ENCODE measurements at regions not wholly inside any gene's neighbourhood (a gene's known extent, or its start where the extent isn't known, plus 50 kb on each side); places are given as distances from the start of the nearest gene placed in this dataset.

DNA sequence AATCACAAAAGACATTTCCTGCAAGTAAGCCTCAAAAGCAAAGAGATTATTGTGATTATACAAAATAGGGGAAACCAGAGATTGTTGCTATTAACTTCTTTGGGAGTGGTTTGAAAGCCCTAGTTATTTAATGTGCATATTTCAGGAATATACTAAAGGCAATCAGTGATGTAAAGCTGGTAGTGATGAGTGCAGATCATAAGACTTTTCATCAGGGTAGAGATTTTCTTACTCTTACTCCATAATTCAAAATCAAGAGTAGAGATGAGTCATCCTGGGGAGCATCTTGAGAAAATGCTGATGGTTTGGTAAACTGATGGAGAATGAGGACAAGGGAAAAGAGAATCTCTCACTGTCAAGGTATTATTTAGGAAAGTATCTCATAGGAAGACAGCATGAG, 309.5 kb downstream of the FBXO15 start:
- ChIA-PET RAD21 (ENCODE audit: unreplicated experiment) (no interaction called here), SMC1A (ENCODE audit: uncharacterized antibody, unreplicated experiment) (no interaction called here), POLR2A (no interaction called here), CTCF (no interaction called here)
- Histone ChIP-seq H2AFZ (ENCODE audit: control insufficient read depth, low read depth, low read length) (no peak overlapping the region), H3K36me3 (ENCODE audit: control insufficient read depth in 2 of 2, insufficient read depth in 2 of 2, low read length in 1 of 2) (no peaks in the 10 kb centered on the region), H3K9ac (ENCODE audit: control insufficient read depth, insufficient read depth, low read length) (no peak overlapping the region), H3K4me3 (no peak overlapping the region), H3K4me2 (ENCODE audit: control insufficient read depth, insufficient read depth) (no peak overlapping the region), H4K20me1 (ENCODE audit: control insufficient read depth, insufficient read depth) (no peaks in the 10 kb centered on the region), H3K4me1 (ENCODE audit: control insufficient read depth, insufficient read depth, low read length) (no peaks in the 10 kb centered on the region), H3K27ac (ENCODE audit: control insufficient read depth, insufficient read depth) (no peak overlapping the region), H3K79me2 (ENCODE audit: control insufficient read depth, insufficient read depth, low read length) (no peaks in the 10 kb centered on the region), H3K9me3 (replicated peaks; ENCODE audit: control insufficient read depth, insufficient read depth, low read length) (no peaks in the 10 kb centered on the region), H3K27me3 (replicated peaks in 1 of 2; ENCODE audit: control insufficient read depth in 2 of 2, insufficient read depth in 2 of 2, low read length in 1 of 2) (no peaks in the 10 kb centered on the region)
- no peak for DNase-seq (ENCODE audit: low read depth, low spot score)
- FAIRE-seq = no peak
- intact Hi-C loops (cut with micrococcal nuclease; ENCODE audit: unreplicated experiment) (no loop called here), in situ Hi-C loops (cut with MboI) (loop anchor here (5.0 kb wide), 1 partner anchor 1076 kb away; no protein-coding TSS in a partner anchor)
- ATAC-seq = no peak
- BruUV-seq (replicated peaks) = no TSS peak
- TF ChIP-seq, protein P1, sequence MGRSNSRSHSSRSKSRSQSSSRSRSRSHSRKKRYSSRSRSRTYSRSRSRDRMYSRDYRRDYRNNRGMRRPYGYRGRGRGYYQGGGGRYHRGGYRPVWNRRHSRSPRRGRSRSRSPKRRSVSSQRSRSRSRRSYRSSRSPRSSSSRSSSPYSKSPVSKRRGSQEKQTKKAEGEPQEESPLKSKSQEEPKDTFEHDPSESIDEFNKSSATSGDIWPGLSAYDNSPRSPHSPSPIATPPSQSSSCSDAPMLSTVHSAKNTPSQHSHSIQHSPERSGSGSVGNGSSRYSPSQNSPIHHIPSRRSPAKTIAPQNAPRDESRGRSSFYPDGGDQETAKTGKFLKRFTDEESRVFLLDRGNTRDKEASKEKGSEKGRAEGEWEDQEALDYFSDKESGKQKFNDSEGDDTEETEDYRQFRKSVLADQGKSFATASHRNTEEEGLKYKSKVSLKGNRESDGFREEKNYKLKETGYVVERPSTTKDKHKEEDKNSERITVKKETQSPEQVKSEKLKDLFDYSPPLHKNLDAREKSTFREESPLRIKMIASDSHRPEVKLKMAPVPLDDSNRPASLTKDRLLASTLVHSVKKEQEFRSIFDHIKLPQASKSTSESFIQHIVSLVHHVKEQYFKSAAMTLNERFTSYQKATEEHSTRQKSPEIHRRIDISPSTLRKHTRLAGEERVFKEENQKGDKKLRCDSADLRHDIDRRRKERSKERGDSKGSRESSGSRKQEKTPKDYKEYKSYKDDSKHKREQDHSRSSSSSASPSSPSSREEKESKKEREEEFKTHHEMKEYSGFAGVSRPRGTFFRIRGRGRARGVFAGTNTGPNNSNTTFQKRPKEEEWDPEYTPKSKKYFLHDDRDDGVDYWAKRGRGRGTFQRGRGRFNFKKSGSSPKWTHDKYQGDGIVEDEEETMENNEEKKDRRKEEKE (IDR thresholded peaks at IDR 0.05) = no peak
- TF ChIP-seq, protein P2, sequence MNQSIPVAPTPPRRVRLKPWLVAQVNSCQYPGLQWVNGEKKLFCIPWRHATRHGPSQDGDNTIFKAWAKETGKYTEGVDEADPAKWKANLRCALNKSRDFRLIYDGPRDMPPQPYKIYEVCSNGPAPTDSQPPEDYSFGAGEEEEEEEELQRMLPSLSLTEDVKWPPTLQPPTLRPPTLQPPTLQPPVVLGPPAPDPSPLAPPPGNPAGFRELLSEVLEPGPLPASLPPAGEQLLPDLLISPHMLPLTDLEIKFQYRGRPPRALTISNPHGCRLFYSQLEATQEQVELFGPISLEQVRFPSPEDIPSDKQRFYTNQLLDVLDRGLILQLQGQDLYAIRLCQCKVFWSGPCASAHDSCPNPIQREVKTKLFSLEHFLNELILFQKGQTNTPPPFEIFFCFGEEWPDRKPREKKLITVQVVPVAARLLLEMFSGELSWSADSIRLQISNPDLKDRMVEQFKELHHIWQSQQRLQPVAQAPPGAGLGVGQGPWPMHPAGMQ (IDR thresholded peaks at IDR 0.05; ENCODE audit: borderline replicate concordance) = no peak
- TF ChIP-seq CREB1 (IDR thresholded peaks at IDR 0.05; ENCODE audit: low read depth) (no peak), POU2F2 (IDR thresholded peaks at IDR 0.05; ENCODE audit: borderline replicate concordance, low read depth, low read length) (no peak), EP300 (IDR thresholded peaks at IDR 0.05; ENCODE audit: borderline replicate concordance in 1 of 2, control insufficient read depth in 1 of 2, low read depth in 2 of 2, low read length in 2 of 2) (no peak), MEF2B (IDR thresholded peaks at IDR 0.05; ENCODE audit: partially characterized antibody, poor library complexity, severe bottlenecking) (no peak), KDM1A (IDR thresholded peaks at IDR 0.05; ENCODE audit: borderline replicate concordance) (no peak), ZNF384 (IDR thresholded peaks at IDR 0.05; ENCODE audit: borderline replicate concordance, low read depth, low read length) (no peak)
- TF ChIP-seq, protein P3, sequence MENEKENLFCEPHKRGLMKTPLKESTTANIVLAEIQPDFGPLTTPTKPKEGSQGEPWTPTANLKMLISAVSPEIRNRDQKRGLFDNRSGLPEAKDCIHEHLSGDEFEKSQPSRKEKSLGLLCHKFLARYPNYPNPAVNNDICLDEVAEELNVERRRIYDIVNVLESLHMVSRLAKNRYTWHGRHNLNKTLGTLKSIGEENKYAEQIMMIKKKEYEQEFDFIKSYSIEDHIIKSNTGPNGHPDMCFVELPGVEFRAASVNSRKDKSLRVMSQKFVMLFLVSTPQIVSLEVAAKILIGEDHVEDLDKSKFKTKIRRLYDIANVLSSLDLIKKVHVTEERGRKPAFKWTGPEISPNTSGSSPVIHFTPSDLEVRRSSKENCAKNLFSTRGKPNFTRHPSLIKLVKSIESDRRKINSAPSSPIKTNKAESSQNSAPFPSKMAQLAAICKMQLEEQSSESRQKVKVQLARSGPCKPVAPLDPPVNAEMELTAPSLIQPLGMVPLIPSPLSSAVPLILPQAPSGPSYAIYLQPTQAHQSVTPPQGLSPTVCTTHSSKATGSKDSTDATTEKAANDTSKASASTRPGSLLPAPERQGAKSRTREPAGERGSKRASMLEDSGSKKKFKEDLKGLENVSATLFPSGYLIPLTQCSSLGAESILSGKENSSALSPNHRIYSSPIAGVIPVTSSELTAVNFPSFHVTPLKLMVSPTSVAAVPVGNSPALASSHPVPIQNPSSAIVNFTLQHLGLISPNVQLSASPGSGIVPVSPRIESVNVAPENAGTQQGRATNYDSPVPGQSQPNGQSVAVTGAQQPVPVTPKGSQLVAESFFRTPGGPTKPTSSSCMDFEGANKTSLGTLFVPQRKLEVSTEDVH (IDR thresholded peaks at IDR 0.05; ENCODE audit: low read depth, partially characterized antibody) = no peak
- TF ChIP-seq, protein P4, sequence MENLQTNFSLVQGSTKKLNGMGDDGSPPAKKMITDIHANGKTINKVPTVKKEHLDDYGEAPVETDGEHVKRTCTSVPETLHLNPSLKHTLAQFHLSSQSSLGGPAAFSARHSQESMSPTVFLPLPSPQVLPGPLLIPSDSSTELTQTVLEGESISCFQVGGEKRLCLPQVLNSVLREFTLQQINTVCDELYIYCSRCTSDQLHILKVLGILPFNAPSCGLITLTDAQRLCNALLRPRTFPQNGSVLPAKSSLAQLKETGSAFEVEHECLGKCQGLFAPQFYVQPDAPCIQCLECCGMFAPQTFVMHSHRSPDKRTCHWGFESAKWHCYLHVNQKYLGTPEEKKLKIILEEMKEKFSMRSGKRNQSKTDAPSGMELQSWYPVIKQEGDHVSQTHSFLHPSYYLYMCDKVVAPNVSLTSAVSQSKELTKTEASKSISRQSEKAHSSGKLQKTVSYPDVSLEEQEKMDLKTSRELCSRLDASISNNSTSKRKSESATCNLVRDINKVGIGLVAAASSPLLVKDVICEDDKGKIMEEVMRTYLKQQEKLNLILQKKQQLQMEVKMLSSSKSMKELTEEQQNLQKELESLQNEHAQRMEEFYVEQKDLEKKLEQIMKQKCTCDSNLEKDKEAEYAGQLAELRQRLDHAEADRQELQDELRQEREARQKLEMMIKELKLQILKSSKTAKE (IDR thresholded peaks at IDR 0.05; ENCODE audit: low read depth, poor library complexity, severe bottlenecking) = no peak
- TF ChIP-seq, protein P5, sequence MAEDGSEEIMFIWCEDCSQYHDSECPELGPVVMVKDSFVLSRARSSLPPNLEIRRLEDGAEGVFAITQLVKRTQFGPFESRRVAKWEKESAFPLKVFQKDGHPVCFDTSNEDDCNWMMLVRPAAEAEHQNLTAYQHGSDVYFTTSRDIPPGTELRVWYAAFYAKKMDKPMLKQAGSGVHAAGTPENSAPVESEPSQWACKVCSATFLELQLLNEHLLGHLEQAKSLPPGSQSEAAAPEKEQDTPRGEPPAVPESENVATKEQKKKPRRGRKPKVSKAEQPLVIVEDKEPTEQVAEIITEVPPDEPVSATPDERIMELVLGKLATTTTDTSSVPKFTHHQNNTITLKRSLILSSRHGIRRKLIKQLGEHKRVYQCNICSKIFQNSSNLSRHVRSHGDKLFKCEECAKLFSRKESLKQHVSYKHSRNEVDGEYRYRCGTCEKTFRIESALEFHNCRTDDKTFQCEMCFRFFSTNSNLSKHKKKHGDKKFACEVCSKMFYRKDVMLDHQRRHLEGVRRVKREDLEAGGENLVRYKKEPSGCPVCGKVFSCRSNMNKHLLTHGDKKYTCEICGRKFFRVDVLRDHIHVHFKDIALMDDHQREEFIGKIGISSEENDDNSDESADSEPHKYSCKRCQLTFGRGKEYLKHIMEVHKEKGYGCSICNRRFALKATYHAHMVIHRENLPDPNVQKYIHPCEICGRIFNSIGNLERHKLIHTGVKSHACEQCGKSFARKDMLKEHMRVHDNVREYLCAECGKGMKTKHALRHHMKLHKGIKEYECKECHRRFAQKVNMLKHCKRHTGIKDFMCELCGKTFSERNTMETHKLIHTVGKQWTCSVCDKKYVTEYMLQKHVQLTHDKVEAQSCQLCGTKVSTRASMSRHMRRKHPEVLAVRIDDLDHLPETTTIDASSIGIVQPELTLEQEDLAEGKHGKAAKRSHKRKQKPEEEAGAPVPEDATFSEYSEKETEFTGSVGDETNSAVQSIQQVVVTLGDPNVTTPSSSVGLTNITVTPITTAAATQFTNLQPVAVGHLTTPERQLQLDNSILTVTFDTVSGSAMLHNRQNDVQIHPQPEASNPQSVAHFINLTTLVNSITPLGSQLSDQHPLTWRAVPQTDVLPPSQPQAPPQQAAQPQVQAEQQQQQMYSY (CRISPR knock-in tag; IDR thresholded peaks at IDR 0.05) = no peak
